GM12878 (cell line): ENCODE measurements at regions not wholly inside any gene's neighbourhood (a gene's known extent, or its start where the extent isn't known, plus 50 kb on each side); places are given as distances from the start of the nearest gene placed in this dataset.
"Not testable (repeated sequence)": the region's sequence is repeated elsewhere in the genome, so short reads cannot be mapped to it uniquely, and the experiment has no call there.

Experiments used
- HDAC6 ChIP-seq: fragments of 200-600 bp; sonication (generic); IDR thresholded peaks from one replicate; pipeline ENCODE4 v1.8.0; 2017; ENCODE audit warnings: antibody characterized with exemption; ENCODE audit not compliant: unreplicated experiment
- RFX5 ChIP-seq: IDR thresholded peaks from 2 replicates; pipeline ENCODE4 v1.6.1; 2011; ENCODE audit warnings: low read depth, low read length, improper control_type of control experiment
- ZZZ3 ChIP-seq: IDR thresholded peaks from 2 replicates; pipeline ENCODE4 v1.6.1; 2011; ENCODE audit warnings: low read depth; ENCODE audit not compliant: control insufficient read depth, insufficient read length
- TF ChIP-seq, protein P1 (sequence below): fragments of 450-650 bp; IDR thresholded peaks from 2 replicates; pipeline ENCODE4 v1.6.1; 2014; ENCODE audit warnings: mild to moderate bottlenecking

DNA sequence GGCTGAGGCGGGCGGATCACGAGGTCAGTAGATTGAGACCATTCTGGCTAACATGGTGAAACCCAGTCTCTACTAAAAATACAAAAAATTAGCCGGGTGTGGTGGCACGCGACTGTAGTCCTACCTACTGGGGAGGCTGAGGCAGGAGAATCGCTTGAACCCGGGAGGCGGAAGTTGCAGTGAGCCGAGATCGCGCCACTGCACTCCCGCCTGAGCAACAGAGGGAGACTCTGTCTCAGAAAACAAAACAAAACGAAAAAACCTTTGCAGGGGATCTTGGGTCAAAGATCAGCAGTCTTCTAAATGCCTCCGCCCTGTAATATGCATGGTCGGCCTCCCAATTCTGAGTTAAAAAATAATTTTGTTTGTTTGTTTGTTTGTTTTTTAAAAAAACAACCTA is 340.9 kb upstream of the PRKCQ start:
- not testable (repeated sequence) for TF ChIP-seq RFX5, ZZZ3, HDAC6
- TF ChIP-seq, protein P1, sequence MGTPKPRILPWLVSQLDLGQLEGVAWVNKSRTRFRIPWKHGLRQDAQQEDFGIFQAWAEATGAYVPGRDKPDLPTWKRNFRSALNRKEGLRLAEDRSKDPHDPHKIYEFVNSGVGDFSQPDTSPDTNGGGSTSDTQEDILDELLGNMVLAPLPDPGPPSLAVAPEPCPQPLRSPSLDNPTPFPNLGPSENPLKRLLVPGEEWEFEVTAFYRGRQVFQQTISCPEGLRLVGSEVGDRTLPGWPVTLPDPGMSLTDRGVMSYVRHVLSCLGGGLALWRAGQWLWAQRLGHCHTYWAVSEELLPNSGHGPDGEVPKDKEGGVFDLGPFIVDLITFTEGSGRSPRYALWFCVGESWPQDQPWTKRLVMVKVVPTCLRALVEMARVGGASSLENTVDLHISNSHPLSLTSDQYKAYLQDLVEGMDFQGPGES: not testable (repeated sequence)
